Brain microvascular endothelial cell (primary cell): ENCODE measurements at regions not wholly inside any gene's neighbourhood (a gene's known extent, or its start where the extent isn't known, plus 50 kb on each side); places are given as distances from the start of the nearest gene placed in this dataset.

Source experiments
- DNase-seq: peaks from one replicate; pipeline ENCODE4 v3.0.0-alpha.2; 2020
- H3K27ac ChIP-seq: fragments of 250-450 bp; sonication (Bioruptor Pico); 2 replicates; pipeline ENCODE4 v1.5.1; 2020; ENCODE audit warnings: mild to moderate bottlenecking, moderate library complexity
- H3K27me3 ChIP-seq: fragments of 250-450 bp; sonication (Bioruptor Pico); replicated peaks from 2 replicates; pipeline ENCODE4 v1.5.1; 2020; ENCODE audit warnings: mild to moderate bottlenecking
- H3K36me3 ChIP-seq: fragments of 250-450 bp; sonication (Bioruptor Pico); replicated peaks from 2 replicates; pipeline ENCODE4 v1.5.1; 2020; ENCODE audit warnings: mild to moderate bottlenecking
- H3K4me3 ChIP-seq: 2 replicates; pipeline ENCODE4 v1.5.1; 2011; ENCODE audit warnings: low read depth, mild to moderate bottlenecking, control low read depth, low read length, moderate library complexity
- in situ Hi-C: cut with HindIII; loops from 2 replicates; pipeline ENCODE4 v1.10.0; 2017; ENCODE audit warnings: low sequenced_read_pairs, low pct_ligation_motif_present
- TF ChIP-seq, protein P1 (sequence below): IDR thresholded peaks from 2 replicates; pipeline ENCODE4 v1.5.1; 2011; ENCODE audit warnings: low read depth, mild to moderate bottlenecking, moderate library complexity, low read length, control low read depth, inconsistent platforms; ENCODE audit errors: missing control alignments

DNA sequence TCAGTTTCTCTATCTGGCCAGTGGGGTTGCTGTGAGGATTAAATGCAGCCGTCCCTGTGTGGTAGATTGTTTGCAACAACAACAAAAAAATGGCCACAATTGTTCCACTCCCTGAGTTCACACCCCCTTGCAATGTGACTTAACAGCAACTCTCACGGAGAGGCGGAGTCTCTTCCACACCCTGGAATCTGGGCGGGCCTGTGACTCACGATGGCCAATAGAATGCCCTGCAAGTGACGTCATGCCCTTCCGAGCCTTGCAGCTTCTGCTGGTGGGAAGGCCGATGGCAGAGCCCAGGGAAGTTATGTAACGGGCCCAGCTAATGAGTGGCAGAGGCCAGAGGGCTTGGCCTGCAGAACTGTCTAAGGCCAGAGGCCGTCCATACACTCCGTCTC is 87.9 kb downstream of the RIPK4 start:
- TF ChIP-seq, protein P1, sequence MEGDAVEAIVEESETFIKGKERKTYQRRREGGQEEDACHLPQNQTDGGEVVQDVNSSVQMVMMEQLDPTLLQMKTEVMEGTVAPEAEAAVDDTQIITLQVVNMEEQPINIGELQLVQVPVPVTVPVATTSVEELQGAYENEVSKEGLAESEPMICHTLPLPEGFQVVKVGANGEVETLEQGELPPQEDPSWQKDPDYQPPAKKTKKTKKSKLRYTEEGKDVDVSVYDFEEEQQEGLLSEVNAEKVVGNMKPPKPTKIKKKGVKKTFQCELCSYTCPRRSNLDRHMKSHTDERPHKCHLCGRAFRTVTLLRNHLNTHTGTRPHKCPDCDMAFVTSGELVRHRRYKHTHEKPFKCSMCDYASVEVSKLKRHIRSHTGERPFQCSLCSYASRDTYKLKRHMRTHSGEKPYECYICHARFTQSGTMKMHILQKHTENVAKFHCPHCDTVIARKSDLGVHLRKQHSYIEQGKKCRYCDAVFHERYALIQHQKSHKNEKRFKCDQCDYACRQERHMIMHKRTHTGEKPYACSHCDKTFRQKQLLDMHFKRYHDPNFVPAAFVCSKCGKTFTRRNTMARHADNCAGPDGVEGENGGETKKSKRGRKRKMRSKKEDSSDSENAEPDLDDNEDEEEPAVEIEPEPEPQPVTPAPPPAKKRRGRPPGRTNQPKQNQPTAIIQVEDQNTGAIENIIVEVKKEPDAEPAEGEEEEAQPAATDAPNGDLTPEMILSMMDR: no peak
- in situ Hi-C loops: no loop called here
- no peak overlapping the region for H3K27ac ChIP-seq
- H3K4me3 ChIP-seq: no peak overlapping the region
- DNase-seq: peak; percentile 95
- H3K36me3 ChIP-seq: no peaks in the 10 kb centered on the region
- H3K27me3 ChIP-seq: no peaks in the 10 kb centered on the region

DNA sequence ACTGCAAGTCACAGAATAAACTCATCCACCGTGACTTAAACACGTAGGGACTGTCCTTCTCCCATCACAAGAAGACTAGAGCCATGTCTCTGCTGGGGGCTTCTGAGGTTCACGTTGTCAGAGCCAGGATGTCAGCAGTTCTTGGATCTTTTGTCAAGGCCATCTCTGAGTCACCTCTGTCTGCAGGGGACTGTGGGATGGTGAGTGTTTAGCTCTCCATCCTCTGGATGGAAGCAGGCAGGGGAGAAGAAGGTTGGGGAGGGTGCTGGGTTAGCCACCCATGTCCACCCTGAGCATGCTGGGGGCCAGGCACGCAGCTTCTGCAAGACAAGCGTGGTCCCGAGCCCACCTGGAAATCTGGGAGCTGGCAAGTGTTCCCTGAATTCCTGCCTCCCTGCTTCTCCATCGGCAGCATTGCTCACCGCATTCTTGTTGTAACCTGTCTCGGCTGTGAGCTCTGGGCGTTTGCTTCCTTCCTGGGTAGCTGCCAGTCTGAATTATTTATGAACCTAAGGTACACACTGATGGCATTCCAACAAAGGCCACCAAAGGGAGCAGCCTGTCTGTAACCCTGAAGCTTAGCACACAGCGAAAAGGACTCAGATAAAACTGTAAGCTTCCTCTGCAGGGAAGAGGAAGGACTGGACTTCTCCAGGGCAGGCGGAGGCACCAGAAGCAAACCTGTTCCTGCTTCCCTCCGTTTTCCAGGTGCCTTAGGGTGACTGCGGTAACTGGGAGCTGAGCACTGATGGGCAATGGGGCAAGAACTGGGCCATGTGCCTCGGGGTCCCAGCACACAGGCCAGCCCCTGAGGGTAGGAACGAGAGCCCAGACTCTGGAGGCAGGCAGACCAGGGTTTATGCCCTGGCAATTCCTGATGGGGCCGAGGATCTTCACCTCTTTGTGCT is 88.6 kb downstream of the RIPK4 start:
- Histone ChIP-seq H3K27ac (no peak overlapping the region), H3K27me3 (no peaks in the 10 kb centered on the region), H3K4me3 (no peak overlapping the region), H3K36me3 (no peaks in the 10 kb centered on the region)
- DNase-seq: no peak
- in situ Hi-C loops: no loop called here
- TF ChIP-seq, protein P1: no peak

DNA sequence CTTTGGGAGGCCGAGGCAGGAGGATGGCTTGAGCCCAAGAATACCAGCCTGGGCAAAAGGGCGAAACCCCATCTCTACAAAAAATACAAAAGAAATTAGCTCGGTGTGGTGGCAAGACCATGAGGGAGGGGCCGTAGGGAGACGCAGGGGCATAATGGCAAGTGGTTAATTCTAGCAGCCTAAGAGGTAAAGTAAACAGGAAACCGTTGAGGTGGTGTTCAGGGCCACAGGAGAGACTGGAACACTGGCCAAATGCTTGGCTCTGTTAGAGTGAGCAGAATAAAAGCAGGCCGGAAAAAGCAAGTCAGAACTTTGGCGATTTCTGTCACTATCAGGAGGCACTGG is 89.2 kb downstream of the RIPK4 start:
- TF ChIP-seq, protein P1: no peak
- in situ Hi-C loops: no loop called here
- H3K36me3 ChIP-seq: no peaks in the 10 kb centered on the region
- no peaks in the 10 kb centered on the region for H3K27me3 ChIP-seq
- H3K4me3 ChIP-seq: no peak overlapping the region
- DNase-seq: no peak
- H3K27ac ChIP-seq: no peak overlapping the region

DNA sequence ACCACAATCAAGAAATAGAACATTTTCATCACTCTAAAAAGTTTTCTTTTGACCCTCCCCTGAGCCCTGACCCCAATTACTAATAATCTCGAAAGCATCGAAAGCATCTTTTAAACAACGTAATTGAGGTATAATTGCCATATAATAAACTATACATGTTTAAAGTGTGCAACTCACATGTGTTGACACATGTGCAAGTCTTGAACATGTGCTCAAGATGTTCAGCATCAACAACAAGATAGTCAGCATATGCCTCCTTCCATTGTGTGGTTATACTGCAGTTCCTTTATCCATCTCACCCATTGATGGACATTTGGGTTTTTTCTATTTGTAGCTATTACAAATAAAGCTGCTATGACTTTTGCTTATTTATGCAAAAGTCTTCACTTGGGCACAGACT is 90.7 kb downstream of the RIPK4 start:
- Histone ChIP-seq H3K27ac (no peak overlapping the region), H3K36me3 (no peaks in the 10 kb centered on the region), H3K4me3 (no peak overlapping the region), H3K27me3 (no peaks in the 10 kb centered on the region)
- TF ChIP-seq, protein P1: no peak
- in situ Hi-C loops: no loop called here
- no peak for DNase-seq

DNA sequence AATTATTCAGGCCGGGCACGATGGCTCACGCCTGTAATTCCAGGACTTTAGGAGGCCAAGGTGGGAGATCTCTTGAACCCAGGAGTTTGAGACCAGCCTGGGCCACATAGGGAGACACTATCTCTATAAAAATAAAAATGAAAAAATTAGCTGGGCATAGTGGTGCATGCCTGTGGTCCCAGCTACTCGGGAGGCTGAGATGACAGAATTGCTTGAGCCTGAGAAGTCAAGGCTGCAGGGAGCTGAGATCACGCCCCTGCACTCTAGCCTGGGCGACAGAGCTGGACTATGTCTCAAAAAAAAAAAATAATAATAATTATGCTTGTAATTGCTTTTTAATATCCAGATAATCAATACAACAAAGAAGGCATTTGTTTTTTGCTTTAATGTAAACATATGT is 91.3 kb downstream of the RIPK4 start:
- no peak overlapping the region for H3K27ac ChIP-seq
- H3K27me3 ChIP-seq: no peaks in the 10 kb centered on the region
- TF ChIP-seq, protein P1: no peak
- DNase-seq: no peak
- in situ Hi-C loops: no loop called here
- H3K36me3 ChIP-seq: no peaks in the 10 kb centered on the region
- no peak overlapping the region for H3K4me3 ChIP-seq

DNA sequence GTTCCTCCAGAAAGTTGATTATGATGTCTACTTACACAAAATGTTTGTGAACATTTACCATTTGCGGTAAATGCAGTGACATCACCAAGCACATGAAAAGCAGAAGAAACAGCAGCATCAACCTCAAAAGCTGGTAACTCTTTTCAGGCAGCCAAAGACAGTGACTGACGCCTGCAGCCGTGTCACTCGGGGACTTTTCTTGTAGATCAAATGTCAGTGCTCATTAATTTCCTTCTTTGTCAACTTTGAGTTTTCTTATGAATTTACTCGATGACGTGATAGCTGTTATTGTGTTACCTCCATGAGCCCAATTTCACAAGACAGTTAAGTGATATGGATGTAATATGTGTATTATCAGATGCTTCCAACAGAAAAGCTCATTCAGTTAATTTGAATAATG is 92.5 kb downstream of the RIPK4 start:
- H3K27ac ChIP-seq: no peak overlapping the region
- in situ Hi-C loops: no loop called here
- TF ChIP-seq, protein P1: no peak
- no peak overlapping the region for H3K4me3 ChIP-seq
- no peak for DNase-seq
- no peaks in the 10 kb centered on the region for H3K27me3 ChIP-seq
- H3K36me3 ChIP-seq: no peaks in the 10 kb centered on the region
